ENCODE measurements at regions not wholly inside any gene's neighbourhood (a gene's known extent, or its start where the extent isn't known, plus 50 kb on each side); places are given as distances from the start of the nearest gene placed in this dataset.

DNA sequence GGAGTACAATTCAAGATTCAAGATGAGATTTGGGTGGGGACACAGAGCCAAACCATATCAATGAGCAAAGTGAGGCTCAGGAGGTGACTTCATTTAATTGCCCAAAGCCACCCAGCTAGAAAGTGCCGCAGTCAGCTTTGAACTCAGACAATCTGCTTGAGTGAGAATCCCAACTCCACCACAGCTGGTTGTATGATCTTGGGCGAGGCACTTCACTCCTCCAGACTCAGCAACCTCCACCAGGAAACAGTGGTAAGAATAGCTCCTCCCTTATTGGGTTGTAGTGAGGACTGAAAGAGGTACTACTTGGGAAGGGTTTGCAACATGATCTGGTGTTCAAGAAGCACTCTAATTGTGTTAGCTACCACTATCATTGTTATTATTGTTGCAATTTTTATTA lies 129.2 kb upstream of the RFLNA start:
- no peak for TF ChIP-seq CTCF (IDR thresholded peaks at IDR 0.05)
- no peak for TF ChIP-seq SIN3A (IDR thresholded peaks at IDR 0.05; ENCODE audit: borderline replicate concordance, insufficient read depth, low read depth, low read length)
- TF ChIP-seq POLR2AphosphoS5 (IDR thresholded peaks at IDR 0.05; ENCODE audit: low read depth, low read length) = no peak
- TF ChIP-seq TCF7L2 (IDR thresholded peaks at IDR 0.05; ENCODE audit: low read depth, low read length) = no peak

Measured in Panc1 (cell line).